Progenitor cell of endocrine pancreas (in vitro differentiated cells): ENCODE measurements at regions not wholly inside any gene's neighbourhood (a gene's known extent, or its start where the extent isn't known, plus 50 kb on each side); places are given as distances from the start of the nearest gene placed in this dataset.

Experiments
- DNase-seq: peaks from one replicate; pipeline ENCODE4 v3.0.0; 2021; ENCODE audit warnings: low spot score; ENCODE audit not compliant: unreplicated experiment
- H3K27ac Mint-ChIP-seq: 2 replicates; pipeline ENCODE4 v1.8.0; 2021; ENCODE audit warnings: mild to moderate bottlenecking, moderate library complexity, mixed read lengths
- H3K27me3 Mint-ChIP-seq: 2 replicates; pipeline ENCODE4 v1.8.0; 2021; ENCODE audit warnings: mixed read lengths
- H3K36me3 Mint-ChIP-seq: 2 replicates; pipeline ENCODE4 v1.8.0; 2022; ENCODE audit warnings: mixed read lengths; ENCODE audit not compliant: insufficient read depth
- H3K4me1 Mint-ChIP-seq: 2 replicates; pipeline ENCODE4 v1.8.0; 2021; ENCODE audit warnings: low read depth, mixed read lengths
- H3K4me3 Mint-ChIP-seq: 2 replicates; pipeline ENCODE4 v1.8.0; 2021; ENCODE audit warnings: low read depth, mild to moderate bottlenecking, moderate library complexity, mixed read lengths
- H3K9me3 Mint-ChIP-seq: 2 replicates; pipeline ENCODE4 v1.8.0; 2021; ENCODE audit warnings: low read depth, mixed read lengths
- CTCF ChIP-seq: fragments of 200-600 bp; sonication (generic); IDR thresholded peaks from one replicate; pipeline ENCODE4 v1.5.0; 2021; ENCODE audit warnings: antibody characterized with exemption, mild to moderate bottlenecking; ENCODE audit not compliant: unreplicated experiment

- H3K4me3 Mint-ChIP-seq = no peak overlapping the region
Observed at GRCh38 chr4:3833326-3833989, 67.3 kb downstream of the ADRA2C start.

GRCh38 chr4:3834186-3834662 lies 68.0 kb downstream of the ADRA2C start:
- H3K27me3 Mint-ChIP-seq = peaks cover 45% of the 10 kb centered on the region
- peaks cover 3% of the 10 kb centered on the region for H3K4me1 Mint-ChIP-seq
- H3K4me3 Mint-ChIP-seq = no peak overlapping the region
- H3K27ac Mint-ChIP-seq = no peak overlapping the region
- no peaks in the 10 kb centered on the region for H3K9me3 Mint-ChIP-seq
- no peaks in the 10 kb centered on the region for H3K36me3 Mint-ChIP-seq
- DNase-seq = no peak
- TF ChIP-seq CTCF = no peak

More at GRCh38 chr4:3833326-3833989, 67.3 kb downstream of the ADRA2C start:
- no peaks in the 10 kb centered on the region for H3K36me3 Mint-ChIP-seq
- H3K9me3 Mint-ChIP-seq = no peaks in the 10 kb centered on the region
- peaks cover 45% of the 10 kb centered on the region for H3K27me3 Mint-ChIP-seq
- H3K4me1 Mint-ChIP-seq = peaks cover 3% of the 10 kb centered on the region
- H3K27ac Mint-ChIP-seq = no peak overlapping the region
- TF ChIP-seq CTCF = no peak
- no peak for DNase-seq

GRCh38 chr4:3834663-3835521 lies 68.7 kb downstream of the ADRA2C start:
- Mint-ChIP-seq H3K27ac (no peak overlapping the region), H3K4me1 (peaks cover 3% of the 10 kb centered on the region), H3K4me3 (no peak overlapping the region), H3K9me3 (no peaks in the 10 kb centered on the region), H3K27me3 (peaks cover 44% of the 10 kb centered on the region), H3K36me3 (no peaks in the 10 kb centered on the region)
- no peak for DNase-seq
- no peak for TF ChIP-seq CTCF

- TF ChIP-seq CTCF = no peak
- Mint-ChIP-seq H3K27ac (no peak overlapping the region), H3K4me3 (no peak overlapping the region), H3K27me3 (peaks cover 41% of the 10 kb centered on the region), H3K4me1 (no peaks in the 10 kb centered on the region), H3K36me3 (no peaks in the 10 kb centered on the region), H3K9me3 (no peaks in the 10 kb centered on the region)
- DNase-seq = no peak
Observed at GRCh38 chr4:3835527-3836405, 69.6 kb downstream of the ADRA2C start.

GRCh38 chr4:3836406-3836755 lies 70.2 kb downstream of the ADRA2C start:
- no peaks in the 10 kb centered on the region for H3K4me1 Mint-ChIP-seq
- peaks cover 44% of the 10 kb centered on the region for H3K27me3 Mint-ChIP-seq
- no peaks in the 10 kb centered on the region for H3K9me3 Mint-ChIP-seq
- DNase-seq = no peak
- TF ChIP-seq CTCF = no peak
- H3K36me3 Mint-ChIP-seq = no peaks in the 10 kb centered on the region
- H3K27ac Mint-ChIP-seq = no peak overlapping the region
- no peak overlapping the region for H3K4me3 Mint-ChIP-seq
